Stimulated activated CD4-positive, alpha-beta T cell treated with anti-CD3 and anti-CD28 coated beads, TNF-alpha, amount 100 ng/mL, for 4 hours (primary cell): ENCODE measurements at regions not wholly inside any gene's neighbourhood (a gene's known extent, or its start where the extent isn't known, plus 50 kb on each side); places are given as distances from the start of the nearest gene placed in this dataset.

Source experiments
- DNase-seq, 3 experiments: peaks; one replicate each; pipeline ENCODE4 v3.0.0-alpha.2; 2020; ENCODE audit warnings: low read depth in 3 of 3

- no peak for DNase-seq
Measured at GRCh38 chr6:25038300-25038699, 102.5 kb upstream of the RIPOR2 start.

GRCh38 chr6:25038999-25039398 is 103.2 kb upstream of the RIPOR2 start:
- no peak for DNase-seq

GRCh38 chr6:25041485-25042035 is 105.8 kb upstream of the RIPOR2 start:
- no peak for DNase-seq

GRCh38 chr6:25042036-25042521 is 106.3 kb upstream of the RIPOR2 start:
- DNase-seq: peak in 1 of 3 experiments; percentile 26

GRCh38 chr6:25042536-25042935 is 106.8 kb upstream of the RIPOR2 start:
- DNase-seq: no peak

- no peak for DNase-seq
Measured at GRCh38 chr6:25042984-25043725, 107.4 kb upstream of the RIPOR2 start.

GRCh38 chr6:25043892-25044291 is 108.1 kb upstream of the RIPOR2 start:
- DNase-seq: no peak

- DNase-seq: no peak
Measured at GRCh38 chr6:25046942-25047341, 111.2 kb upstream of the RIPOR2 start.

- DNase-seq: peak in 2 of 3 experiments; percentile 37 to 53
Measured at GRCh38 chr6:25050356-25050755, 114.6 kb upstream of the RIPOR2 start.

- DNase-seq: no peak
Measured at GRCh38 chr6:25051083-25051482, 115.3 kb upstream of the RIPOR2 start.

GRCh38 chr6:25052181-25052580 is 116.4 kb upstream of the RIPOR2 start:
- DNase-seq: no peak

GRCh38 chr6:25053875-25054371 is 118.2 kb upstream of the RIPOR2 start:
- DNase-seq: no peak

- no peak for DNase-seq
Measured at GRCh38 chr6:25054469-25054868, 118.7 kb upstream of the RIPOR2 start.

GRCh38 chr6:25056130-25056529 is 120.4 kb upstream of the RIPOR2 start:
- no peak for DNase-seq

- DNase-seq: no peak
Measured at GRCh38 chr6:25057111-25057905, 121.5 kb upstream of the RIPOR2 start.

- DNase-seq: no peak
Measured at GRCh38 chr6:25058441-25058840, 122.7 kb upstream of the RIPOR2 start.

- no peak for DNase-seq
Measured at GRCh38 chr6:25058941-25059340, 123.2 kb upstream of the RIPOR2 start.

- DNase-seq: no peak
Measured at GRCh38 chr6:25060522-25060921, 124.8 kb upstream of the RIPOR2 start.

GRCh38 chr6:25061289-25061936 is 125.7 kb upstream of the RIPOR2 start:
- DNase-seq: no peak

GRCh38 chr6:25062070-25062811 is 126.5 kb upstream of the RIPOR2 start:
- DNase-seq: no peak

- no peak for DNase-seq
Measured at GRCh38 chr6:25064006-25064405, 128.2 kb upstream of the RIPOR2 start.
